NT2/D1 (cell line): ENCODE measurements at regions not wholly inside any gene's neighbourhood (a gene's known extent, or its start where the extent isn't known, plus 50 kb on each side); places are given as distances from the start of the nearest gene placed in this dataset.
"Not testable (repeated sequence)": the region's sequence is repeated elsewhere in the genome, so short reads cannot be mapped to it uniquely, and the experiment has no call there.

ENCODE experiments used
- DNase-seq: peaks from one replicate; pipeline ENCODE4 v3.0.0-alpha.2; 2011; ENCODE audit warnings: low read depth, low spot score
- H3K27me3 ChIP-seq: 2 replicates; pipeline ENCODE4 v1.6.0; 2011; ENCODE audit warnings: mild to moderate bottlenecking; ENCODE audit not compliant: insufficient read length, insufficient read depth
- H3K36me3 ChIP-seq: 2 replicates; pipeline ENCODE4 v1.6.1; 2011; ENCODE audit warnings: mild to moderate bottlenecking, low read length, mixed read lengths; ENCODE audit not compliant: insufficient read depth, insufficient read length
- H3K4me1 ChIP-seq: 2 replicates; pipeline ENCODE4 v1.5.1; 2011; ENCODE audit not compliant: insufficient read depth, insufficient read length
- H3K4me3 ChIP-seq: 2 replicates; pipeline ENCODE4 v1.5.1; 2011; ENCODE audit warnings: low read depth; ENCODE audit not compliant: insufficient read length
- H3K9ac ChIP-seq: 2 replicates; pipeline ENCODE4 v1.6.0; 2011; ENCODE audit warnings: low read depth; ENCODE audit not compliant: insufficient read length
- H3K9me3 ChIP-seq: 2 replicates; pipeline ENCODE4 v1.5.1; 2011; ENCODE audit warnings: mild to moderate bottlenecking, low read length; ENCODE audit not compliant: insufficient read depth
- SUZ12 ChIP-seq: IDR thresholded peaks from 2 replicates; pipeline ENCODE4 v1.6.1; 2011; ENCODE audit not compliant: insufficient read length, insufficient read depth; ENCODE audit errors: extremely low read depth
- YY1 ChIP-seq: IDR thresholded peaks from 2 replicates; pipeline ENCODE4 v1.6.1; 2011; ENCODE audit not compliant: insufficient read length, insufficient read depth
- ZNF274 ChIP-seq: IDR thresholded peaks from 2 replicates; pipeline ENCODE4 v1.6.1; 2011; ENCODE audit warnings: mild to moderate bottlenecking, low read depth, low read length

DNA sequence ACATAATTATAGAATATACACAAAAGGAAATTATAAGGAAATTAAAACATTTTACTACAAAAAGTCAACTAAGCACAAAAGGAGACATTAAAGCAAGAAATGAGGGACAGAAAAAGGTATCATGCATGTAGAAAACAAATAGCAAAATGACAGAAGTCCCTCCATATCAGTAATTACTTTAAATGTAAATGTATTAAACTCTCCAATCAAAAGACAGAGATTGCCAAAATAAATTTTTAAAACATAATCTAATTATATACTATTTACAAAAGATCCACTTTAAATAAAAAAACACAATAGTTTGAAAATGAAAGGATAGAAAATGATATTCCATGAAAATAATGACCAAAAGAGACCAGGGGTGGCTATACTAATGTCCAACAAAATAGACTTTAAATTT is 123.7 kb downstream of the MEX3B start:
- Histone ChIP-seq H3K9me3 (peaks cover 45% of the 10 kb centered on the region), H3K4me1 (no peaks in the 10 kb centered on the region), H3K36me3 (no peaks in the 10 kb centered on the region), H3K4me3 (no peak overlapping the region), H3K9ac (no peak overlapping the region), H3K27me3 (no peaks in the 10 kb centered on the region)
- DNase-seq: no peak
- no peak for TF ChIP-seq SUZ12
- no peak for TF ChIP-seq YY1
- no peak for TF ChIP-seq ZNF274

- H3K27me3 ChIP-seq: no peaks in the 10 kb centered on the region
- H3K36me3 ChIP-seq: no peaks in the 10 kb centered on the region
- no peak for TF ChIP-seq SUZ12
- TF ChIP-seq YY1: no peak
- TF ChIP-seq ZNF274: no peak
- DNase-seq: no peak
- H3K4me3 ChIP-seq: no peak overlapping the region
- H3K4me1 ChIP-seq: no peaks in the 10 kb centered on the region
- H3K9me3 ChIP-seq: peaks cover 50% of the 10 kb centered on the region
- H3K9ac ChIP-seq: no peak overlapping the region
Observed at GRCh38 chr15:81921163-81921562, 124.7 kb downstream of the MEX3B start.

DNA sequence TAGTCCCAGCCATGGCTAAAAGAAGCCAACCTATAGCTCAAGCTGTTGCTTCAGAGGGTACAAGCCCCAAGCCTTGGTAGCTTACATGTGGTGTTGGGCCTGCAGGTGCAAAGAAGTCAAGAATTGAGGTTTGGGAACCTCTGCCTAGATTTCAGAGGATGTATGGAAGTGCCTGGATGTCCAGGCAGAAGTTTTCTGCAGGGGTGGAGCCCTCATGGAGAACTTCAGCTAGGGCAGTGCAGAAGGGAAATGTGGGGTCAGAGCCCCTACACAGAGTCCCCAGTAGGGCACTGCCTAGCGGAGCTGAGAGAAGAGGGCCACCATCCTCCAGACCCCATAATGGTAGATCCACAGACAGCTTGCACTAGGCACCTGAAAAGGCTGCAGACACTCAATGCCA is 127.1 kb downstream of the MEX3B start:
- not testable (repeated sequence) for H3K9ac ChIP-seq, H3K4me1 ChIP-seq, DNase-seq, H3K4me3 ChIP-seq, H3K27me3 ChIP-seq, H3K36me3 ChIP-seq
- H3K9me3 ChIP-seq: peaks cover 50% of the 10 kb centered on the region

DNA sequence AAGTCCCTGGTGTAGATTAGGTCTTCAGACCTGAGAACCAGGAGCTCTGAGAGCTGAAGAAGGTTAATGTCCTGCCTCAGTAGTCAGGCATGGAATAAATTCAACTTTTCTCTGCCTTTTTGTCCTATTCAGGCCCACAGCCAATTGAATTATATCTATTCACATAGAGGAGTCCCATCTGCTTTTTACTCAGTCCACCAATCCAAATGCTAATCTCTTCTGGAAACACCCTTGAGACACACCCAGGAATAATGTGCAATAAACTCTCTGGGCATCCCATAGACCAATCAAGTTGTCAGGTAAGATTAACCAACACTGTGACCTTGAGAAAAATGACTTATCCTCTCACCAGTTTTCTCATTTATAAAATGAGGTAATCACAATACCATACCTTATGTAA is 129.4 kb downstream of the MEX3B start:
- H3K27me3 ChIP-seq: no peaks in the 10 kb centered on the region
- no peak overlapping the region for H3K9ac ChIP-seq
- TF ChIP-seq YY1: no peak
- H3K36me3 ChIP-seq: no peaks in the 10 kb centered on the region
- no peak for DNase-seq
- H3K9me3 ChIP-seq: peaks cover 47% of the 10 kb centered on the region
- peaks cover 2% of the 10 kb centered on the region for H3K4me1 ChIP-seq
- H3K4me3 ChIP-seq: no peak overlapping the region

GRCh38 chr15:81915990-81916389 is 129.8 kb downstream of the MEX3B start:
- Histone ChIP-seq H3K9ac (no peak overlapping the region), H3K27me3 (no peaks in the 10 kb centered on the region), H3K36me3 (no peaks in the 10 kb centered on the region), H3K4me1 (peaks cover 3% of the 10 kb centered on the region), H3K9me3 (peaks cover 43% of the 10 kb centered on the region), H3K4me3 (no peak overlapping the region)
- DNase-seq: no peak
- TF ChIP-seq YY1: no peak
- no peak for TF ChIP-seq ZNF274
- no peak for TF ChIP-seq SUZ12

DNA sequence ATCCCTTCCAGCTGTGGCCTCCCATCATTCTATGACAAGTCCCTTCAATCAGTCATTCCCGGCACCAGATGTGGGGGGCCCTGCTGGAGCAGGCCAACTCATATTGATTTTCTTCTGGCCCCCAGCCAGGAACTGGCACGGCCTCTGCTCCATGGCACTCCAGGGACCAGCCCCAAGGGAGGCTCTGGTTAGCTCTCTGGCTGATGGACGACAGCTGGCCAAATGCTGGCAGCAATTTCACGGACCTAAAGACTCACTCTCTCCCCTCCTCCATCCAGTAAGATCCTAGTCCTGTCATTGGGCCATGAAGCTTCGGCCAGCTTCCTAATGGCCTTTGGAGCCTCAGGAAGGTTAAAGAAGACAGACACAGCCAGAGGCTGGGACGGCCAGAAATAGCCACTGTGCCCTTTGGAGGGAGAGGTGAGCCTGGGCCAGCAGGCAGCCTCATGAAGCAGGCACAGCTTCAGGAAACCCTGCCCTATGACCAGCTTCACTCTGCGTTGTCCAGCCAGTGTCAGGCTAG is 131.0 kb downstream of the MEX3B start:
- Histone ChIP-seq H3K27me3 (no peaks in the 10 kb centered on the region), H3K36me3 (no peaks in the 10 kb centered on the region), H3K4me1 (peaks cover 3% of the 10 kb centered on the region), H3K9ac (no peak overlapping the region), H3K4me3 (no peak overlapping the region), H3K9me3 (peaks cover 31% of the 10 kb centered on the region)
- TF ChIP-seq YY1 (no peak), SUZ12 (no peak), ZNF274 (no peak)
- no peak for DNase-seq

DNA sequence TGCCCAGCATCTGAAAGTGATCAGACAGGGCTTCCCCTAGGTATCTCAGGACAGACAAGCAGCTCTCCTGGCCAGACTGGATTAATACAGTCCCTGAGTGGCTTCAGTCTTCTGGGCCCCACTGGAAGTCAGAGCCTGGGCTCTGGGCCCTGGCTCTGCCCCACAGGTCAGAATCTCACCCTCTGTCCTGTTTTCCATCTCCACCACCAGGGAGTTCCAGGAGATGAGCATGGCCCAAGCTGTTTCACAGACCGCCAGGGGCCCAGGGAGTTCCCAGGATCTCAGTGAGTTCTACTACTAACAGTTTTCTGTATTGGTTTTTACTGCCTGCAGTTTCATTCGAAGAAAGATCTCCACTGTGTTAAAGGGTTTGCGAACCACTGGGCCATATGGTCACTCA is 131.5 kb downstream of the MEX3B start:
- DNase-seq: no peak
- no peak for TF ChIP-seq SUZ12
- no peak for TF ChIP-seq ZNF274
- no peak for TF ChIP-seq YY1
- Histone ChIP-seq H3K9ac (no peak overlapping the region), H3K4me3 (no peak overlapping the region), H3K4me1 (peaks cover 3% of the 10 kb centered on the region), H3K36me3 (no peaks in the 10 kb centered on the region), H3K27me3 (no peaks in the 10 kb centered on the region), H3K9me3 (peaks cover 26% of the 10 kb centered on the region)
